ENCODE measurements at regions not wholly inside any gene's neighbourhood (a gene's known extent, or its start where the extent isn't known, plus 50 kb on each side); places are given as distances from the start of the nearest gene placed in this dataset.
"Not testable (repeated sequence)": the region's sequence is repeated elsewhere in the genome, so short reads cannot be mapped to it uniquely, and the experiment has no call there.

GRCh38 chr12:47449797-47450196 is 256.0 kb downstream of the RPAP3 start:
- ChIA-PET CTCF (no interaction called here), POLR2A (no interaction called here)
- no peak for DNase-seq (ENCODE audit: extremely low spot score)
- TF ChIP-seq ELF4 (IDR thresholded peaks at IDR 0.05) (no peak), ZNF384 (IDR thresholded peaks at IDR 0.05) (no peak), TARDBP (IDR thresholded peaks at IDR 0.05) (no peak), FOXK2 (IDR thresholded peaks at IDR 0.05) (no peak), PKNOX1 (IDR thresholded peaks at IDR 0.05) (no peak), FOXM1 (IDR thresholded peaks at IDR 0.05; ENCODE audit: borderline replicate concordance) (no peak), SUZ12 (IDR thresholded peaks at IDR 0.05) (no peak), NFRKB (IDR thresholded peaks at IDR 0.05) (no peak), HDGF (IDR thresholded peaks at IDR 0.05; ENCODE audit: borderline replicate concordance) (no peak), FOXA1 (IDR thresholded peaks at IDR 0.05) (no peak), SP1 (IDR thresholded peaks at IDR 0.05) (no peak), CTBP1 (IDR thresholded peaks at IDR 0.05; ENCODE audit: borderline replicate concordance) (no peak), LEF1 (IDR thresholded peaks at IDR 0.05; ENCODE audit: borderline replicate concordance) (no peak), BHLHE40 (IDR thresholded peaks at IDR 0.05; ENCODE audit: borderline replicate concordance) (no peak)

- DNase-seq (ENCODE audit: extremely low spot score) = no peak
- TF ChIP-seq LEF1 (IDR thresholded peaks at IDR 0.05; ENCODE audit: borderline replicate concordance) = no peak
- TF ChIP-seq FOXA1 (IDR thresholded peaks at IDR 0.05) = no peak
- ChIA-PET POLR2A (no interaction called here), CTCF (no interaction called here)
Observed at GRCh38 chr12:47442310-47442709, 263.5 kb downstream of the RPAP3 start.

GRCh38 chr12:47441490-47441889 is 264.3 kb downstream of the RPAP3 start:
- TF ChIP-seq ZNF384 (IDR thresholded peaks at IDR 0.05) = no peak
- TF ChIP-seq FOXM1 (IDR thresholded peaks at IDR 0.05; ENCODE audit: borderline replicate concordance) = no peak
- TF ChIP-seq L3MBTL2 (conservative IDR thresholded peaks at IDR 0.05) = no peak
- TF ChIP-seq HDGF (IDR thresholded peaks at IDR 0.05; ENCODE audit: borderline replicate concordance) = no peak
- no peak for TF ChIP-seq BHLHE40 (IDR thresholded peaks at IDR 0.05; ENCODE audit: borderline replicate concordance)
- no peak for TF ChIP-seq SUZ12 (IDR thresholded peaks at IDR 0.05)
- TF ChIP-seq SP1 (IDR thresholded peaks at IDR 0.05) = no peak
- no peak for TF ChIP-seq ARNT (IDR thresholded peaks at IDR 0.05)
- TF ChIP-seq CTBP1 (IDR thresholded peaks at IDR 0.05; ENCODE audit: borderline replicate concordance) = no peak
- no peak for TF ChIP-seq LEF1 (IDR thresholded peaks at IDR 0.05; ENCODE audit: borderline replicate concordance)
- no peak for TF ChIP-seq PKNOX1 (IDR thresholded peaks at IDR 0.05)
- TF ChIP-seq NFRKB (IDR thresholded peaks at IDR 0.05) = no peak
- TF ChIP-seq FOXA1 (IDR thresholded peaks at IDR 0.05) = no peak
- no peak for TF ChIP-seq TARDBP (IDR thresholded peaks at IDR 0.05)
- no peak for TF ChIP-seq ELF4 (IDR thresholded peaks at IDR 0.05)
- no peak for TF ChIP-seq FOXK2 (IDR thresholded peaks at IDR 0.05)
- ChIA-PET POLR2A (no interaction called here), CTCF (no interaction called here)
- no peak for DNase-seq (ENCODE audit: extremely low spot score)

GRCh38 chr12:47438175-47438574 is 267.7 kb downstream of the RPAP3 start:
- CTCF ChIA-PET = no interaction called here
- POLR2A ChIA-PET = no interaction called here
- no peak for DNase-seq (ENCODE audit: extremely low spot score)
- TF ChIP-seq PKNOX1 (IDR thresholded peaks at IDR 0.05) (no peak), CTBP1 (IDR thresholded peaks at IDR 0.05; ENCODE audit: borderline replicate concordance) (no peak), SUZ12 (IDR thresholded peaks at IDR 0.05) (no peak), FOXM1 (IDR thresholded peaks at IDR 0.05; ENCODE audit: borderline replicate concordance) (no peak), ZNF384 (IDR thresholded peaks at IDR 0.05) (no peak), ELF4 (IDR thresholded peaks at IDR 0.05) (no peak)

- CTCF ChIA-PET = no interaction called here
- POLR2A ChIA-PET = no interaction called here
- TF ChIP-seq L3MBTL2 (conservative IDR thresholded peaks at IDR 0.05) (no peak), FOXA1 (IDR thresholded peaks at IDR 0.05) (no peak), TARDBP (IDR thresholded peaks at IDR 0.05) (no peak), ELF4 (IDR thresholded peaks at IDR 0.05) (no peak), NFRKB (IDR thresholded peaks at IDR 0.05) (no peak), PKNOX1 (IDR thresholded peaks at IDR 0.05) (no peak), ZNF384 (IDR thresholded peaks at IDR 0.05) (no peak), ARNT (IDR thresholded peaks at IDR 0.05) (no peak), FOXK2 (IDR thresholded peaks at IDR 0.05) (no peak), SUZ12 (IDR thresholded peaks at IDR 0.05) (no peak), CTBP1 (IDR thresholded peaks at IDR 0.05; ENCODE audit: borderline replicate concordance) (no peak), FOXM1 (IDR thresholded peaks at IDR 0.05; ENCODE audit: borderline replicate concordance) (no peak), LEF1 (IDR thresholded peaks at IDR 0.05; ENCODE audit: borderline replicate concordance) (no peak), HDGF (IDR thresholded peaks at IDR 0.05; ENCODE audit: borderline replicate concordance) (no peak), BHLHE40 (IDR thresholded peaks at IDR 0.05; ENCODE audit: borderline replicate concordance) (no peak), SP1 (IDR thresholded peaks at IDR 0.05) (no peak)
- no peak for DNase-seq (ENCODE audit: extremely low spot score)
Observed at GRCh38 chr12:47437570-47437969, 268.3 kb downstream of the RPAP3 start.

- TF ChIP-seq FOXM1 (IDR thresholded peaks at IDR 0.05; ENCODE audit: borderline replicate concordance) = no peak
- no peak for TF ChIP-seq ARNT (IDR thresholded peaks at IDR 0.05)
- no peak for TF ChIP-seq ELF4 (IDR thresholded peaks at IDR 0.05)
- TF ChIP-seq HDGF (IDR thresholded peaks at IDR 0.05; ENCODE audit: borderline replicate concordance) = no peak
- TF ChIP-seq TARDBP (IDR thresholded peaks at IDR 0.05) = no peak
- no peak for TF ChIP-seq L3MBTL2 (conservative IDR thresholded peaks at IDR 0.05)
- no peak for TF ChIP-seq FOXK2 (IDR thresholded peaks at IDR 0.05)
- no peak for TF ChIP-seq PKNOX1 (IDR thresholded peaks at IDR 0.05)
- TF ChIP-seq SP1 (IDR thresholded peaks at IDR 0.05) = no peak
- no peak for TF ChIP-seq BHLHE40 (IDR thresholded peaks at IDR 0.05; ENCODE audit: borderline replicate concordance)
- POLR2A ChIA-PET = no interaction called here
- CTCF ChIA-PET = no interaction called here
- DNase-seq (ENCODE audit: extremely low spot score) = no peak
Observed at GRCh38 chr12:47433876-47434275, 272.0 kb downstream of the RPAP3 start.

- CTCF ChIA-PET; POLR2A ChIA-PET; DNase-seq (ENCODE audit: extremely low spot score): not testable (repeated sequence)
Observed at GRCh38 chr12:47426678-47427309, 279.0 kb downstream of the RPAP3 start.

Measured in HEK293T (cell line).